ENCODE measurements at regions not wholly inside any gene's neighbourhood (a gene's known extent, or its start where the extent isn't known, plus 50 kb on each side); places are given as distances from the start of the nearest gene placed in this dataset.

DNA sequence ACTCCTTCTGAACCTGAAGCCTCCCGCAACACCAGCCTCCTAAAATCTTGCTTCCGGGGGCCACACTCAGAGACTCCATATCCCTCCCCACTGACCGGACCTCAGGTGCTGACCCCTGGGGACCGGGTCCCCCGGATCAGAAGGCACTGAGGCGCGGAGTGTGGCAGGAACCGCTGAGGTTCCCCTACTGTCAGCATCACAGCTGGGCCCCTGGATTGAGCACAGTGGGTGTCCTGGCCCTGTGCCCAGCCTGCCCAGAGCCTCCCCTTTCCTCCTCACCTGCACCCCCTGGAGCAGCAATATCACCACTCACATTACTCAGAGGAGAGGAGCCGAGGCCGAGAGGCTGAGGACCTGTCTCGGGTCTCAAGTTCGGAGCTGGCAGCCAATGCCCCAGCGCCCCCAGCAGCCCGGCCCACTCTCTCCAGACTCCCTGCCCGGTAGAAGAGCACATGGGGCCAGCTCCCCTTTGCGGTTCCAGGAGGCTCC lies 101.2 kb upstream of the EIF5 start:
- TF ChIP-seq, protein P1, sequence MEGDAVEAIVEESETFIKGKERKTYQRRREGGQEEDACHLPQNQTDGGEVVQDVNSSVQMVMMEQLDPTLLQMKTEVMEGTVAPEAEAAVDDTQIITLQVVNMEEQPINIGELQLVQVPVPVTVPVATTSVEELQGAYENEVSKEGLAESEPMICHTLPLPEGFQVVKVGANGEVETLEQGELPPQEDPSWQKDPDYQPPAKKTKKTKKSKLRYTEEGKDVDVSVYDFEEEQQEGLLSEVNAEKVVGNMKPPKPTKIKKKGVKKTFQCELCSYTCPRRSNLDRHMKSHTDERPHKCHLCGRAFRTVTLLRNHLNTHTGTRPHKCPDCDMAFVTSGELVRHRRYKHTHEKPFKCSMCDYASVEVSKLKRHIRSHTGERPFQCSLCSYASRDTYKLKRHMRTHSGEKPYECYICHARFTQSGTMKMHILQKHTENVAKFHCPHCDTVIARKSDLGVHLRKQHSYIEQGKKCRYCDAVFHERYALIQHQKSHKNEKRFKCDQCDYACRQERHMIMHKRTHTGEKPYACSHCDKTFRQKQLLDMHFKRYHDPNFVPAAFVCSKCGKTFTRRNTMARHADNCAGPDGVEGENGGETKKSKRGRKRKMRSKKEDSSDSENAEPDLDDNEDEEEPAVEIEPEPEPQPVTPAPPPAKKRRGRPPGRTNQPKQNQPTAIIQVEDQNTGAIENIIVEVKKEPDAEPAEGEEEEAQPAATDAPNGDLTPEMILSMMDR (conservative IDR thresholded peaks at IDR 0.05; ENCODE audit: low read length), result no peak
- TF ChIP-seq EZH2phosphoT487 (IDR thresholded peaks at IDR 0.05; ENCODE audit: borderline replicate concordance), result no peak
